ENCODE measurements at regions not wholly inside any gene's neighbourhood (a gene's known extent, or its start where the extent isn't known, plus 50 kb on each side); places are given as distances from the start of the nearest gene placed in this dataset.

- H3K4me2 ChIP-seq, result no peak overlapping the region
- H3K79me2 ChIP-seq (replicated peaks; ENCODE audit: insufficient read depth), result no peaks in the 10 kb centered on the region
- no peak overlapping the region for H3K4me3 ChIP-seq
- no peak overlapping the region for H3K27ac ChIP-seq (ENCODE audit: low read depth)
- no peaks in the 10 kb centered on the region for H3K27me3 ChIP-seq (ENCODE audit: insufficient read depth)
- H3F3A ChIP-seq (replicated peaks; ENCODE audit: low read depth), result no peaks in the 10 kb centered on the region
- H4K20me1 ChIP-seq (replicated peaks; ENCODE audit: insufficient read depth), result no peaks in the 10 kb centered on the region
- TF ChIP-seq EZH2phosphoT487 (IDR thresholded peaks at IDR 0.05; ENCODE audit: unreplicated experiment), result no peak
- TF ChIP-seq ZNF331 (CRISPR knock-in tag; IDR thresholded peaks at IDR 0.05; ENCODE audit: low read depth), result no peak
- TF ChIP-seq, protein P1, sequence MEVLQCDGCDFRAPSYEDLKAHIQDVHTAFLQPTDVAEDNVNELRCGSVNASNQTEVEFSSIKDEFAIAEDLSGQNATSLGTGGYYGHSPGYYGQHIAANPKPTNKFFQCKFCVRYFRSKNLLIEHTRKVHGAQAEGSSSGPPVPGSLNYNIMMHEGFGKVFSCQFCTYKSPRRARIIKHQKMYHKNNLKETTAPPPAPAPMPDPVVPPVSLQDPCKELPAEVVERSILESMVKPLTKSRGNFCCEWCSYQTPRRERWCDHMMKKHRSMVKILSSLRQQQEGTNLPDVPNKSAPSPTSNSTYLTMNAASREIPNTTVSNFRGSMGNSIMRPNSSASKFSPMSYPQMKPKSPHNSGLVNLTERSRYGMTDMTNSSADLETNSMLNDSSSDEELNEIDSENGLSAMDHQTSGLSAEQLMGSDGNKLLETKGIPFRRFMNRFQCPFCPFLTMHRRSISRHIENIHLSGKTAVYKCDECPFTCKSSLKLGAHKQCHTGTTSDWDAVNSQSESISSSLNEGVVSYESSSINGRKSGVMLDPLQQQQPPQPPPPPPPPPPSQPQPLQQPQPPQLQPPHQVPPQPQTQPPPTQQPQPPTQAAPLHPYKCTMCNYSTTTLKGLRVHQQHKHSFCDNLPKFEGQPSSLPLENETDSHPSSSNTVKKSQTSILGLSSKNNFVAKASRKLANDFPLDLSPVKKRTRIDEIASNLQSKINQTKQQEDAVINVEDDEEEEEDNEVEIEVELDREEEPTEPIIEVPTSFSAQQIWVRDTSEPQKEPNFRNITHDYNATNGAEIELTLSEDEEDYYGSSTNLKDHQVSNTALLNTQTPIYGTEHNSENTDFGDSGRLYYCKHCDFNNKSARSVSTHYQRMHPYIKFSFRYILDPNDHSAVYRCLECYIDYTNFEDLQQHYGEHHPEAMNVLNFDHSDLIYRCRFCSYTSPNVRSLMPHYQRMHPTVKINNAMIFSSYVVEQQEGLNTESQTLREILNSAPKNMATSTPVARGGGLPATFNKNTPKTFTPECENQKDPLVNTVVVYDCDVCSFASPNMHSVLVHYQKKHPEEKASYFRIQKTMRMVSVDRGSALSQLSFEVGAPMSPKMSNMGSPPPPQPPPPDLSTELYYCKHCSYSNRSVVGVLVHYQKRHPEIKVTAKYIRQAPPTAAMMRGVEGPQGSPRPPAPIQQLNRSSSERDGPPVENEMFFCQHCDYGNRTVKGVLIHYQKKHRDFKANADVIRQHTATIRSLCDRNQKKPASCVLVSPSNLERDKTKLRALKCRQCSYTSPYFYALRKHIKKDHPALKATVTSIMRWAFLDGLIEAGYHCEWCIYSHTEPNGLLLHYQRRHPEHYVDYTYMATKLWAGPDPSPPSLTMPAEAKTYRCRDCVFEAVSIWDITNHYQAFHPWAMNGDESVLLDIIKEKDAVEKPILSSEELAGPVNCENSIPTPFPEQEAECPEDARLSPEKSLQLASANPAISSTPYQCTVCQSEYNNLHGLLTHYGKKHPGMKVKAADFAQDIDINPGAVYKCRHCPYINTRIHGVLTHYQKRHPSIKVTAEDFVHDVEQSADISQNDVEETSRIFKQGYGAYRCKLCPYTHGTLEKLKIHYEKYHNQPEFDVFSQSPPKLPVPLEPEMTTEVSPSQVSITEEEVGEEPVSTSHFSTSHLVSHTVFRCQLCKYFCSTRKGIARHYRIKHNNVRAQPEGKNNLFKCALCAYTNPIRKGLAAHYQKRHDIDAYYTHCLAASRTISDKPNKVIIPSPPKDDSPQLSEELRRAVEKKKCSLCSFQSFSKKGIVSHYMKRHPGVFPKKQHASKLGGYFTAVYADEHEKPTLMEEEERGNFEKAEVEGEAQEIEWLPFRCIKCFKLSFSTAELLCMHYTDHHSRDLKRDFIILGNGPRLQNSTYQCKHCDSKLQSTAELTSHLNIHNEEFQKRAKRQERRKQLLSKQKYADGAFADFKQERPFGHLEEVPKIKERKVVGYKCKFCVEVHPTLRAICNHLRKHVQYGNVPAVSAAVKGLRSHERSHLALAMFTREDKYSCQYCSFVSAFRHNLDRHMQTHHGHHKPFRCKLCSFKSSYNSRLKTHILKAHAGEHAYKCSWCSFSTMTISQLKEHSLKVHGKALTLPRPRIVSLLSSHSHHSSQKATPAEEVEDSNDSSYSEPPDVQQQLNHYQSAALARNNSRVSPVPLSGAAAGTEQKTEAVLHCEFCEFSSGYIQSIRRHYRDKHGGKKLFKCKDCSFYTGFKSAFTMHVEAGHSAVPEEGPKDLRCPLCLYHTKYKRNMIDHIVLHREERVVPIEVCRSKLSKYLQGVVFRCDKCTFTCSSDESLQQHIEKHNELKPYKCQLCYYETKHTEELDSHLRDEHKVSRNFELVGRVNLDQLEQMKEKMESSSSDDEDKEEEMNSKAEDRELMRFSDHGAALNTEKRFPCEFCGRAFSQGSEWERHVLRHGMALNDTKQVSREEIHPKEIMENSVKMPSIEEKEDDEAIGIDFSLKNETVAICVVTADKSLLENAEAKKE (CRISPR knock-in tag; IDR thresholded peaks at IDR 0.05), result no peak
- no peaks in the 10 kb centered on the region for H3K9me2 ChIP-seq (ENCODE audit: insufficient read depth)
- Mint-ChIP-seq H3K4me3 (no peak overlapping the region), H3K36me3 (ENCODE audit: low read depth) (no peaks in the 10 kb centered on the region), H3K9me3 (no peaks in the 10 kb centered on the region), H3K27me3 (ENCODE audit: insufficient read depth, low read depth, poor library complexity) (no peaks in the 10 kb centered on the region), H3K4me1 (no peaks in the 10 kb centered on the region), H3K27ac (no peak overlapping the region)
- no peaks in the 10 kb centered on the region for H3K36me3 ChIP-seq (ENCODE audit: insufficient read depth)
- DNase-seq (ENCODE audit: low spot score), result no peak
- no peak for ATAC-seq
- H2AFZ ChIP-seq, result no peak overlapping the region
- no peaks in the 10 kb centered on the region for H3K4me1 ChIP-seq (ENCODE audit: insufficient read depth)
Measured at GRCh38 chr6:126481319-126481718, 141.4 kb downstream of the CENPW start.

- Mint-ChIP-seq H3K4me1 (no peaks in the 10 kb centered on the region), H3K4me3 (no peak overlapping the region), H3K27me3 (ENCODE audit: insufficient read depth, low read depth, poor library complexity) (peaks cover 3% of the 10 kb centered on the region), H3K36me3 (ENCODE audit: low read depth) (peaks cover 7% of the 10 kb centered on the region; the same call in 1 of the 3 replicates), H3K9me3 (peaks cover 9% of the 10 kb centered on the region; the same call in 2 of the 3 replicates), H3K27ac (no peak overlapping the region)
- Histone ChIP-seq H4K20me1 (replicated peaks; ENCODE audit: insufficient read depth) (no peaks in the 10 kb centered on the region), H3K27ac (ENCODE audit: low read depth) (no peak overlapping the region), H3K4me2 (no peak overlapping the region), H3K27me3 (ENCODE audit: insufficient read depth) (no peaks in the 10 kb centered on the region), H3K4me1 (ENCODE audit: insufficient read depth) (no peaks in the 10 kb centered on the region), H3K79me2 (replicated peaks; ENCODE audit: insufficient read depth) (no peaks in the 10 kb centered on the region), H3K9me2 (ENCODE audit: insufficient read depth) (peaks cover 3% of the 10 kb centered on the region; the same call in 1 of the 2 replicates), H2AFZ (no peak overlapping the region), H3K36me3 (ENCODE audit: insufficient read depth) (no peaks in the 10 kb centered on the region), H3K4me3 (no peak overlapping the region), H3F3A (replicated peaks; ENCODE audit: low read depth) (no peaks in the 10 kb centered on the region)
- ATAC-seq, result no peak
- no peak for DNase-seq (ENCODE audit: low spot score)
- TF ChIP-seq, protein P2, sequence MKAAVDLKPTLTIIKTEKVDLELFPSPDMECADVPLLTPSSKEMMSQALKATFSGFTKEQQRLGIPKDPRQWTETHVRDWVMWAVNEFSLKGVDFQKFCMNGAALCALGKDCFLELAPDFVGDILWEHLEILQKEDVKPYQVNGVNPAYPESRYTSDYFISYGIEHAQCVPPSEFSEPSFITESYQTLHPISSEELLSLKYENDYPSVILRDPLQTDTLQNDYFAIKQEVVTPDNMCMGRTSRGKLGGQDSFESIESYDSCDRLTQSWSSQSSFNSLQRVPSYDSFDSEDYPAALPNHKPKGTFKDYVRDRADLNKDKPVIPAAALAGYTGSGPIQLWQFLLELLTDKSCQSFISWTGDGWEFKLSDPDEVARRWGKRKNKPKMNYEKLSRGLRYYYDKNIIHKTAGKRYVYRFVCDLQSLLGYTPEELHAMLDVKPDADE (IDR thresholded peaks at IDR 0.05), result no peak
- TF ChIP-seq, protein P1 (CRISPR knock-in tag; IDR thresholded peaks at IDR 0.05), result no peak
- TF ChIP-seq POLR2AphosphoS5 (IDR thresholded peaks at IDR 0.05; ENCODE audit: low read depth), result no peak
Measured at GRCh38 chr6:126504792-126505191, 164.9 kb downstream of the CENPW start.
